Stimulated activated CD4-positive, alpha-beta T cell treated with anti-CD3 and anti-CD28 coated beads, Interleukin-12 subunit alpha, Interleukin-12 subunit beta, amount 100 ng/mL, for 24 hours (primary cell): ENCODE measurements at regions not wholly inside any gene's neighbourhood (a gene's known extent, or its start where the extent isn't known, plus 50 kb on each side); places are given as distances from the start of the nearest gene placed in this dataset.
"Not testable (repeated sequence)": the region's sequence is repeated elsewhere in the genome, so short reads cannot be mapped to it uniquely, and the experiment has no call there.

Experiments used
- DNase-seq, 2 experiments: peaks; one replicate each; pipeline ENCODE4 v3.0.0-alpha.2; 2020; ENCODE audit warnings: low read depth in 2 of 2

- DNase-seq: no peak
Observed at GRCh38 chr6:112576423-112576822, 229.3 kb downstream of the RFPL4B start.

DNA sequence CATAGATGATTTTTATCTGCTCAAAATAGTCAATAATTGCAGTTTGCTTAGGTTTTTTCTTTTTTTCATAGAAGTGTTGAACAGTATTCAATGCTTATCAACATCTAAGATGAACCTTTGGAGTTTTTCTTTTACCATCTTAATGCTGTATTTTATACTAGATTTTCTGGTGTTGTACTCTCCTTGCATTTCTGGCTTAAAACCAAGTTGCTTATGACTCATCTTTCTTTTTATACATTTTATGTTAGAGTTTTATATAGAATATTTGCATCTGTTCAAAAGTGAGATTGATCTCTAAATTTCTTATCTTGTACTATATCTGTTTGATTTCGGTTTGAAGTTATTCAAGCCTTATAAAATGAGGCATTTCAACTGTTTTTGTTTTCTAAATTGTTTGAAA is 232.5 kb downstream of the RFPL4B start:
- DNase-seq: no peak

- no peak for DNase-seq
Observed at GRCh38 chr6:112581015-112581414, 233.9 kb downstream of the RFPL4B start.

- no peak for DNase-seq
Observed at GRCh38 chr6:112590326-112590725, 243.2 kb downstream of the RFPL4B start.

DNA sequence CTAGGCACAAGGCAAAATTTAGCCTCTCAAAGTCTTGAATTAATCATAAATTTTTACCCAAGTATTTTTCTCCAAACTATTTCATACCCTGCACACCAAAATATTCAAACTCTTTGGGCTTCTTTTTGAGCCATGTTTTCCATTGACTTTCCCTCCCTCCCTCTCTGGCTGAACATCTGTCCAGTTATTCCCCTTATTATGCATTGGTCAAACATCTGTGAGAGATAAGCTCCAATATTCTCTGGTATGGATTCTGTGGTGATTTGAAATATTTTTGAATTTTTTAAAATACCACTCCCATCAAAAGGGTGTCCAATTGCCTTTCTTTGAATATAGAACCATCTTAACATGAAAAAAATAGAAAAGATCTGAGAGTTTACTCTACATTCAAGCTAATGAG is 244.2 kb downstream of the RFPL4B start:
- no peak for DNase-seq

DNA sequence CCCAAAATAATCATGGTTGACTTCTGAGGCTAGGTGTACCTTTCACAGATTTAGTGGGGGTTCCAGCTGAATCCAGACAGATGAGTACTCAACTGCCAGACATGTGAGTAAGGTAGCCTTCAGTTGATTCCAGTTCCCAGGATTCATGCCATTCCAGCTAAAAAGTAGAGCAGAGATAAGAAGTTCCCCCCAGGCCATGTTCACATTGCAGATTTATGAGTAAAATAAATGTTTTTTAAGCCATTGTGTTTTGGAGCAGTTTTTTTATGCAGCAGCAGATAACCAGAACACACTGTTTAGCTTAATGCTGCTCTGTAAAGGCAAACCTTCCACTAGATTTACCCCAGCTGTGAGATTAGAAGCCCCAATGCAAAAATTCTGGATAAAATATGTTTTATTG is 245.0 kb downstream of the RFPL4B start:
- no peak for DNase-seq

DNA sequence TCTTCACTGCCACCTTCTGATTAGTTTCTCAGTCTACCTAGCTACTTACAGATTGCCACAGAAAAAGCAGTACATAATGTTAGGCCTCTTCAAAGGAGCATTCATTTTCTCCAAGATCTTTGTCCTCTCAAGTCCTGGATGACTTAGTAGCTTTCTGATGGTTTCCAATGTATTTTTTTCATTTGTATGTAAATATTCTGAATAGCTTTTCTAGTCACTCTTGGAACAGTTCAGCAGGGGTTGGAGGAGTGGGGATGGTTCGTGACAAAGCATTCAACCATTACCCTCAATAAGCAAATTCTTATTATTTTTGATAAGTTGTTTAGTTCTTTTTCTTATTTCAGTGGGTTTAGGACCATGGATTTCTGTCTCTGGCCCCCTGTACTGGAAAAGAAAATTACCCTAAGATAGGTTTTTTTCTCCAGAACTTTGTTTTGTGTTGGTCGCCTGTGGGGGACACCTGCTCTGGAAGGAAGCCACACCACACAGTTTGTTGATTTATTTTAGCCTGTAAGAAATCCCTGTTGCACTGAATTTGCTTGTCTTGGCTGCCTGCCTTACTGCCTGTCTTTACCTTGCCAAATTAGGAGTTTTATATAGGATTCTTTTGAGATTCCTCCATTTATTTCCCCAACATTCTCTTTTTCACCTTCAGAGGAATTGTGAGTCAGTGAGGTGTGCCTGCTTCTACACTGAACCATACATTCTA is 247.9 kb downstream of the RFPL4B start:
- no peak for DNase-seq

GRCh38 chr6:112595841-112596240 is 248.7 kb downstream of the RFPL4B start:
- DNase-seq: no peak

DNA sequence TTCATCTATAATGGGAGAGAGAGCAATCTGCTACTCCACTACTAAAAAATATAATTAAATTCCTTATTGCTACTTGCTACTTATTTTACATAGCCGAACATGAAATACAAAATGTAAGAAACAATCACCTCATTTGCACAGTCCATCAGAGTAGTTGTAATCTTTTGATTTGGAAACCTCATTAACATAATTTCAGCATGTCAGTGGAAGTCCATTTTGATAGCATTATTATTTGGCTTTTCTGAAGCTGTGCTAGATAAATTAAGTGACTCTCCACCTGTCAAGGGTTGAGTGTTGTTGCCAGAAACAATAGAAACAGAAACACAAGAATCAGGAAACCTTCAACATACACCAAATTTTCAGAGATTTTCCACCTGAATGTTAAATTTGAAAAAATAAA is 250.0 kb downstream of the RFPL4B start:
- no peak for DNase-seq

GRCh38 chr6:112600168-112600567 is 253.0 kb downstream of the RFPL4B start:
- DNase-seq: no peak

- no peak for DNase-seq
Observed at GRCh38 chr6:112603726-112604125, 256.6 kb downstream of the RFPL4B start.

GRCh38 chr6:112606656-112607435 is 259.7 kb downstream of the RFPL4B start:
- DNase-seq: no peak

GRCh38 chr6:112608925-112609324 is 261.8 kb downstream of the RFPL4B start:
- not testable (repeated sequence) for DNase-seq

DNA sequence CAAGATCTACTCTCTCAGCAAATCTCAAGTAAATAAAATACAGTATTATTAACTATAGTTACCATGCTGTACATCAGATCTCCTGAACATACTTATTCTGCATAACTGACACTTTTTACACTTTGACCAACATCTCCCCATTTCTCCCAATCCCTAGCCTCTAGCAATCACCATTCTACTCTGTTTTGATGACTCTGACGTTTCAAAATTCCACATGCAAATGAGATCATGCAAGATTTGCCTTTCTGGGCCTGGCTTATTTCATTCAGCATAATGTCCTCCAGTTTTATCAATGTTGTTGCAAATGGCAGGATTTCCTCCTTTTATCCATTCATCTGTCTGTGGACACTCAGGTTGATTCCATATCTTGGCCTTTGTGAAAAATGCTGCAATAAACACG is 266.3 kb downstream of the RFPL4B start:
- DNase-seq: no peak

DNA sequence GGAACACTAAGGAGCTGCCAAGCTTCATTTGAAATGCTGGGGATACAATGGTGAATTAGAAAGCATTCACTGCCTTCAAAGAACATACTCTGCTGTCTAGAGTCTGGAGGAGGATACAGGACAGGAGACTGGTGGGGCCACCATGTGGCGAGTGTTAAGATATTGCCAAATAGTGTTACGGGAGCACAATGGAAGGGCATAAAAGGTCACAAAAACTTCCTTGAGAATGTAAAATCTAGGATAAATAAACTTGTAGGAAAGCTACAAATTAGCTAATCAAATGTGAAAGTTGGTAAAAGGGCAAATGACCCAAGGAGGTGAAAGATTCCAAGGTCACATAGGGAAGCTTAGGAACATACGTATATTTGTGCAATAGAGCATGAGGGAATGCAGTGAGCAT is 271.7 kb downstream of the RFPL4B start:
- DNase-seq: no peak

- DNase-seq: no peak
Observed at GRCh38 chr6:112620812-112621569, 273.9 kb downstream of the RFPL4B start.

DNA sequence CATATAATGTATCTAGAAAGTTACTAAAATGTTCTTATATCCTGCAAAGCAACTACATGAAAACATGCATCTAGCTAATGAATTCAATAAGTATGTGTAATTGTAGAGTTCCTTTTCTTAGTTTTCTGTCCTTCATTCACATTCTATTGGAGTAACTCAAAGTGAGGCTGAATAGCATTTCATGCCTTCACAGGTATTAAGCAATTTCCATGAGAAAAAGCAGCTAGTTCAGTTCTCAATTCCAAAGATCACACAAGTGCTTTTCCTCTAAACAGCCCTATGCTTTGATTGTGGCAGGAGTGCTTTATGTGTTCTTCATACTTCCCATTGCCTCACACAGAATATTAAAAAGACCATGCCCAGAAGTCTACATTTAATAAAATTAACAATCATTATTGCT is 274.9 kb downstream of the RFPL4B start:
- no peak for DNase-seq

DNA sequence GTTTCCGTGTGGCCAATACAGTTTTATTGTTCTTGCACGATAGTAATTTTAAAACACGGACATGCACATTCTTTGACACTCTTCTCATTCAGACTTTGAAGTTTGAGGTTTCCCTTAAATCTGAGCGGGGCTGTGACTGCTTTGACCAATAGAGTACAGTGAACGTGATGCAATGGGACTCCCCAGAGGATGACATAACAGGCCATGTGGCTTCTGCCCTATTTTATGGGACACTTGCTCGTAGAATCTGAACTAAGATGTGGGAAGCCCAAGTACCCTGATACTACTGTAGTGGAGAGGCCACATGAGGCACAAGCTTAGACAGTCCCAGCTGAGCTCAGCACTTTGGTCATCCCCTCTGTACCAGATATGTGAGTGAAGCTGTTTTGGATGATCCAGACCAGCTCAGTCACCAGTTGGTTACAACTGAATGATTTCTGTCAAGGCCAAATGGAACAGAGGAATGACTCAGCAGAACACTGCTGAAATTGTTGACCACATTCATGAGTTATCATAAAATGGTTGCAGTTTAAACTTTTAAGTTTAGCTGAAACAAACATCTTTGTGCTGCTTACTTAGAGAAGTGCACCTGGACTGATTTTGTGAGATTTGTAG is 279.4 kb downstream of the RFPL4B start:
- DNase-seq: no peak

GRCh38 chr6:112634376-112634775 is 287.2 kb downstream of the RFPL4B start:
- DNase-seq: no peak

DNA sequence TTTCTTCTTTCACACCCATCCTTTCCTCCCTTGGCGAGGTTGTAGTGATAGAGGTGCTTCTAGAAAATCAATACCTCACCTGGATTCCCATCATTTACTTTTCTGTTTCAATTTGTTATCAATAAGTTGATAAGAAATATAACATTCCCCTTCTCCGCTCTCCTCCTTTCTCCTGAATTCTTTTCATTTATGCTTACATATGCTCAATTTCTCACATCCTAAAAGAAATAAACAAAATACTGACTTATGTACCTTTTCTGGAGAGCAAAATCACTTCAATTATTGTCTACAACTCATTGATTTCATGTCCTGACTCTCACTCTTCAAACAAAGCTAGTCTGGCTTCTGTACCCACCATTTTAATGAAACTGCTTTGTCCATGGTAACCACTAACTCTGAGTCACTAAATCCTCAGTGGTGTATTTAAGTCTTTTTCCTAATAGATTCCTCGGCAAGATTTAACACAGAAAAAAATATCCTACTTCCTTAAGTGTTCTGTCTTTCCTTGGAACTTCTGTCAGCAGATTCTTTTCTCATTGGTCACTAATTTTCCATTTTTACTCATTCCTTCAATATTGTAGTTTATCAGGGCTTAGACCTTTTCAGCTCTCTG is 289.6 kb downstream of the RFPL4B start:
- DNase-seq: no peak

- no peak for DNase-seq
Observed at GRCh38 chr6:112639391-112639831, 292.3 kb downstream of the RFPL4B start.

GRCh38 chr6:112640891-112641290 is 293.8 kb downstream of the RFPL4B start:
- DNase-seq: no peak
